Transverse colon (tissue), 4 donors: ENCODE measurements at regions not wholly inside any gene's neighbourhood (a gene's known extent, or its start where the extent isn't known, plus 50 kb on each side); places are given as distances from the start of the nearest gene placed in this dataset.

Source experiments
- CTCF ChIP-seq, 5 experiments: fragments of 200-600 bp in 3 of 5; fragments of 450-650 bp in 2 of 5; sonication (generic) in 3 of 5; IDR thresholded peaks; 1 replicate in 2 of 5; 2 replicates in 3 of 5; pipeline ENCODE4 v1.5.1; 2016 to 2017; ENCODE audit warnings: antibody characterized with exemption in 5 of 5, inconsistent platforms in 3 of 5, mild to moderate bottlenecking in 2 of 5, moderate library complexity in 1 of 5
- EP300 ChIP-seq: sonication (generic); formaldehyde crosslinking; IDR thresholded peaks from one replicate; pipeline ENCODE4 v1.6.1; 2017; ENCODE audit warnings: antibody characterized with exemption, low read depth
- POLR2A ChIP-seq: fragments of 450-650 bp; IDR thresholded peaks from one replicate; pipeline ENCODE4 v1.6.1; 2016; ENCODE audit warnings: antibody characterized with exemption, mild to moderate bottlenecking, moderate library complexity
- POLR2AphosphoS5 ChIP-seq, 3 donors: sonication (generic); formaldehyde crosslinking; IDR thresholded peaks; one replicate each; pipeline ENCODE4 v1.6.1; 2016; ENCODE audit warnings: antibody characterized with exemption in 3 of 3

- TF ChIP-seq POLR2A (no peak), CTCF (IDR thresholded peaks at IDR 0.05) (no peak), EP300 (no peak), POLR2AphosphoS5 (IDR thresholded peaks at IDR 0.05) (no peak)
Observed at GRCh38 chr14:89609500-89610100, 192.6 kb upstream of the FOXN3 start.
